Transverse colon (tissue), 4 donors: ENCODE measurements at regions not wholly inside any gene's neighbourhood (a gene's known extent, or its start where the extent isn't known, plus 50 kb on each side); places are given as distances from the start of the nearest gene placed in this dataset.
"Not testable (repeated sequence)": the region's sequence is repeated elsewhere in the genome, so short reads cannot be mapped to it uniquely, and the experiment has no call there.

Experiments
- DNase-seq: peaks from one replicate; pipeline ENCODE4 v3.0.0-alpha.2; 2019
- H3K27ac ChIP-seq, 4 donors: fragments of 200-600 bp; sonication (generic); 2 replicates each; pipeline ENCODE4 v1.5.1; 2016 to 2018; ENCODE audit warnings: inconsistent platforms in 4 of 4
- H3K27me3 ChIP-seq: fragments of 200-600 bp; sonication (generic); 2 replicates; pipeline ENCODE4 v1.5.1; 2017; ENCODE audit warnings: inconsistent platforms
- H3K36me3 ChIP-seq, 4 donors: fragments of 200-600 bp; sonication (generic); 2 replicates each; pipeline ENCODE4 v1.5.1; 2017 to 2019; ENCODE audit warnings: inconsistent platforms in 4 of 4
- H3K4me1 ChIP-seq, 4 donors: fragments of 200-600 bp; sonication (generic); 2 replicates each; pipeline ENCODE4 v1.5.1; 2017 to 2020; ENCODE audit warnings: inconsistent platforms in 4 of 4
- H3K4me3 ChIP-seq, 4 donors: fragments of 200-600 bp; sonication (generic); 1 replicate in 1 of 4; 2 replicates in 3 of 4; pipeline versions ENCODE4 v1.5.1 to v1.6.1; 2017 to 2019; ENCODE audit warnings: inconsistent platforms in 4 of 4
- H3K9me3 ChIP-seq, 2 donors: fragments of 200-600 bp; sonication (generic); 2 replicates each; pipeline ENCODE4 v1.5.1; 2017 to 2019; ENCODE audit warnings: inconsistent platforms in 2 of 2
- CTCF ChIP-seq, 5 experiments: fragments of 200-600 bp in 3 of 5; fragments of 450-650 bp in 2 of 5; sonication (generic) in 3 of 5; IDR thresholded peaks; 1 replicate in 2 of 5; 2 replicates in 3 of 5; pipeline ENCODE4 v1.5.1; 2016 to 2017; ENCODE audit warnings: antibody characterized with exemption in 5 of 5, inconsistent platforms in 3 of 5, mild to moderate bottlenecking in 2 of 5, moderate library complexity in 1 of 5
- EP300 ChIP-seq: sonication (generic); formaldehyde crosslinking; IDR thresholded peaks from one replicate; pipeline ENCODE4 v1.6.1; 2017; ENCODE audit warnings: antibody characterized with exemption, low read depth
- POLR2A ChIP-seq: fragments of 450-650 bp; IDR thresholded peaks from one replicate; pipeline ENCODE4 v1.6.1; 2016; ENCODE audit warnings: antibody characterized with exemption, mild to moderate bottlenecking, moderate library complexity
- POLR2AphosphoS5 ChIP-seq, 3 donors: sonication (generic); formaldehyde crosslinking; IDR thresholded peaks; one replicate each; pipeline ENCODE4 v1.6.1; 2016; ENCODE audit warnings: antibody characterized with exemption in 3 of 3
- WGBS, 2 donors: methylation state at CpG; one replicate each; pipeline ENCODE4 v1.1.5; 2018; ENCODE audit warnings: low coverage in 1 of 2; 5-methylcytosine and 5-hydroxymethylcytosine counted together
- in situ Hi-C, 4 donors: fragments of 200-750 bp; cut with MboI; loops; one replicate each; pipeline versions ENCODE4 v1.15.0 to v1.15.1; 2017; ENCODE audit warnings: low sequenced_read_pairs in 3 of 4, low pct_ligation_motif_present in 1 of 4, low pct_unique_long_range_greater_than_20kb in 1 of 4
- intact Hi-C: fragments of 100-400 bp; cut with DNase I; formaldehyde crosslinking; loops from one replicate; pipeline ENCODE4 v1.15.1; 2023; ENCODE audit warnings: low total_unique reads

- in situ Hi-C loops = loop anchor here in 1 of 4 donors (25.0 kb wide), 1 partner anchor 88 kb away; no protein-coding TSS in a partner anchor
- TF ChIP-seq EP300 (no peak), POLR2AphosphoS5 (IDR thresholded peaks at IDR 0.05) (no peak)
Observed at GRCh38 chr20:19875376-19876221, 117.5 kb downstream of the RIN2 start.

GRCh38 chr20:19876828-19877460 lies 118.9 kb downstream of the RIN2 start:
- peak overlapping the region in 3 of 4 donors; percentile 49 to 60 (median 55) for H3K27ac ChIP-seq
- no peak overlapping the region for H3K4me3 ChIP-seq
- in situ Hi-C loops = loop anchor here in 1 of 4 donors (25.0 kb wide), 1 partner anchor 90 kb away; no protein-coding TSS in a partner anchor
- intact Hi-C loops = no loop called here
- DNase-seq = no peak
- peaks cover 6 to 41% (median 15%) of the 10 kb centered on the region in 4 donors for H3K4me1 ChIP-seq
- TF ChIP-seq EP300 (no peak), POLR2A (no peak), CTCF (IDR thresholded peaks at IDR 0.05) (no peak), POLR2AphosphoS5 (IDR thresholded peaks at IDR 0.05) (no peak)
- H3K36me3 ChIP-seq = no peaks in the 10 kb centered on the region
- H3K27me3 ChIP-seq = no peaks in the 10 kb centered on the region
- H3K9me3 ChIP-seq = no peaks in the 10 kb centered on the region
- 72 to 93% methylated on average over 3 to 5 of the region's 5 CpGs for WGBS, 2 donors

More at GRCh38 chr20:19875376-19876221, 117.5 kb downstream of the RIN2 start:
- Histone ChIP-seq H3K4me1 (peaks cover 6 to 31% (median 9%) of the 10 kb centered on the region in 4 donors), H3K27me3 (no peaks in the 10 kb centered on the region), H3K9me3 (no peaks in the 10 kb centered on the region), H3K27ac (peak overlapping the region; percentile 35 to 60 (median 52)), H3K36me3 (no peaks in the 10 kb centered on the region), H3K4me3 (no peak overlapping the region)
- DNase-seq = no peak
- WGBS, 2 donors = 46 to 60% methylated on average over 4 to 11 of the region's 11 CpGs
- intact Hi-C loops = no loop called here

GRCh38 chr20:19879874-19880255 lies 121.8 kb downstream of the RIN2 start:
- in situ Hi-C loops (loop anchor here in 1 of 4 donors (25.0 kb wide), 1 partner anchor 93 kb away; no protein-coding TSS in a partner anchor), intact Hi-C loops (loop anchor here (10.0 kb wide), 2 partner anchors 85 to 95 kb away; no protein-coding TSS in a partner anchor)
- WGBS, 2 donors = 92 to 100% methylated on average over 1 to 4 of the region's 4 CpGs

GRCh38 chr20:19880256-19881079 lies 122.4 kb downstream of the RIN2 start:
- Histone ChIP-seq H3K36me3 (no peaks in the 10 kb centered on the region), H3K4me1 (peaks cover 11 to 53% (median 28%) of the 10 kb centered on the region in 4 donors), H3K4me3 (no peak overlapping the region), H3K9me3 (no peaks in the 10 kb centered on the region), H3K27ac (peak overlapping the region; percentile 50 to 76 (median 71)), H3K27me3 (no peaks in the 10 kb centered on the region)
- in situ Hi-C loops = loop anchor here in 1 of 4 donors (25.0 kb wide), 1 partner anchor 93 kb away; no protein-coding TSS in a partner anchor
- TF ChIP-seq POLR2AphosphoS5 (IDR thresholded peaks at IDR 0.05) (peak in 2 of 3 donors; percentile 65 to 66), CTCF (IDR thresholded peaks at IDR 0.05) (no peak), EP300 (no peak), POLR2A (peak; percentile 25)
- intact Hi-C loops = loop anchor here (10.0 kb wide), 2 partner anchors 86 to 94 kb away; no protein-coding TSS in a partner anchor
- DNase-seq = no peak
- 66% methylated on average over 7 to 10 of the region's 10 CpGs for WGBS, 2 donors

More at GRCh38 chr20:19879874-19880255, 121.8 kb downstream of the RIN2 start:
- Histone ChIP-seq H3K27ac (peak overlapping the region; percentile 50 to 76 (median 71)), H3K4me1 (peaks cover 10 to 49% (median 24%) of the 10 kb centered on the region in 4 donors)
- DNase-seq, H3K9me3 ChIP-seq, H3K36me3 ChIP-seq, H3K4me3 ChIP-seq, H3K27me3 ChIP-seq: not testable (repeated sequence)
